ENCODE measurements at regions not wholly inside any gene's neighbourhood (a gene's known extent, or its start where the extent isn't known, plus 50 kb on each side); places are given as distances from the start of the nearest gene placed in this dataset.

GRCh38 chr2:43040084-43040854 lies 186.1 kb downstream of the ZFP36L2 start:
- DNase-seq, result peak in 1 of 3 donors; percentile 16
- Histone ChIP-seq H3K4me1 (ENCODE audit: low read depth) (no peaks in the 10 kb centered on the region), H3K36me3 (ENCODE audit: low read depth) (no peaks in the 10 kb centered on the region), H3K9me3 (no peaks in the 10 kb centered on the region), H3K4me3 (no peak overlapping the region)
- TF ChIP-seq CTCF (IDR thresholded peaks at IDR 0.05), result no peak
- ATAC-seq, result peak; percentile 39
- intact Hi-C loops (cut with DNase I, micrococcal nuclease), result no loop called here

GRCh38 chr2:43039376-43040080 lies 186.9 kb downstream of the ZFP36L2 start:
- Histone ChIP-seq H3K4me1 (ENCODE audit: low read depth) (no peaks in the 10 kb centered on the region), H3K4me3 (no peak overlapping the region), H3K9me3 (no peaks in the 10 kb centered on the region), H3K36me3 (ENCODE audit: low read depth) (no peaks in the 10 kb centered on the region)
- DNase-seq (peak in 1 of 3 donors; percentile 27), ATAC-seq (no peak)
- TF ChIP-seq CTCF (IDR thresholded peaks at IDR 0.05), result no peak
- intact Hi-C loops (cut with DNase I, micrococcal nuclease), result no loop called here

GRCh38 chr2:43038696-43039094 lies 187.7 kb downstream of the ZFP36L2 start:
- no peak overlapping the region for H3K4me3 ChIP-seq
- intact Hi-C loops (cut with DNase I, micrococcal nuclease), result no loop called here

GRCh38 chr2:43038034-43038695 lies 188.2 kb downstream of the ZFP36L2 start:
- no peak for DNase-seq
- Histone ChIP-seq H3K4me1 (ENCODE audit: low read depth) (peaks cover 2% of the 10 kb centered on the region), H3K4me3 (no peak overlapping the region), H3K9me3 (no peaks in the 10 kb centered on the region), H3K36me3 (ENCODE audit: low read depth) (no peaks in the 10 kb centered on the region)
- TF ChIP-seq CTCF (IDR thresholded peaks at IDR 0.05), result no peak
- no peak for ATAC-seq
- intact Hi-C loops (cut with DNase I, micrococcal nuclease), result no loop called here

More at GRCh38 chr2:43038696-43039094, 187.7 kb downstream of the ZFP36L2 start:
- Histone ChIP-seq H3K4me1 (ENCODE audit: low read depth) (no peaks in the 10 kb centered on the region), H3K9me3 (no peaks in the 10 kb centered on the region), H3K36me3 (ENCODE audit: low read depth) (no peaks in the 10 kb centered on the region)
- peak in 1 of 3 donors; percentile 17 for DNase-seq
- no peak for TF ChIP-seq CTCF (IDR thresholded peaks at IDR 0.05)
- ATAC-seq, result no peak

- Histone ChIP-seq H3K9me3 (no peaks in the 10 kb centered on the region), H3K4me1 (ENCODE audit: low read depth) (peaks cover 15% of the 10 kb centered on the region), H3K4me3 (no peak overlapping the region), H3K36me3 (ENCODE audit: low read depth) (no peaks in the 10 kb centered on the region)
- no peak for DNase-seq
- intact Hi-C loops (cut with DNase I, micrococcal nuclease), result no loop called here
- no peak for TF ChIP-seq CTCF (IDR thresholded peaks at IDR 0.05)
- ATAC-seq, result no peak
These were observed 190.5 kb downstream of the ZFP36L2 start for GRCh38 chr2:43035922-43036321.
